Loucy (cell line): ENCODE measurements at regions not wholly inside any gene's neighbourhood (a gene's known extent, or its start where the extent isn't known, plus 50 kb on each side); places are given as distances from the start of the nearest gene placed in this dataset.

ENCODE experiments used
- H2AFZ ChIP-seq: fragments of 200-600 bp; sonication (generic); 2 replicates; pipeline ENCODE4 v1.6.0; 2016; ENCODE audit warnings: antibody characterized with exemption, mild to moderate bottlenecking, low read length, moderate library complexity
- H3F3A ChIP-seq: fragments of 200-600 bp; 2 replicates; pipeline ENCODE4 v1.6.0; 2016; ENCODE audit warnings: antibody characterized with exemption, low read depth, mild to moderate bottlenecking
- H3K27me3 ChIP-seq: fragments of 200-600 bp; sonication (generic); 2 replicates; pipeline ENCODE4 v1.6.1; 2014; ENCODE audit warnings: low read length, mild to moderate bottlenecking; ENCODE audit not compliant: insufficient read depth, poor library complexity, severe bottlenecking
- H3K36me3 ChIP-seq: fragments of 200-600 bp; sonication (generic); 2 replicates; pipeline ENCODE4 v1.6.1; 2016; ENCODE audit warnings: low read length; ENCODE audit not compliant: insufficient read depth
- H3K4me1 ChIP-seq: fragments of 200-600 bp; sonication (generic); 2 replicates; pipeline ENCODE4 v1.5.1; 2014; ENCODE audit warnings: low read length, mild to moderate bottlenecking; ENCODE audit not compliant: insufficient read depth, poor library complexity, severe bottlenecking
- H3K4me2 ChIP-seq: fragments of 200-600 bp; sonication (generic); 2 replicates; pipeline ENCODE4 v1.6.0; 2014; ENCODE audit warnings: antibody characterized with exemption, low read length, low read depth, mild to moderate bottlenecking; ENCODE audit not compliant: poor library complexity, severe bottlenecking
- H3K4me3 ChIP-seq: fragments of 200-600 bp; sonication (generic); 2 replicates; pipeline ENCODE4 v1.5.1; 2014; ENCODE audit warnings: low read length, mild to moderate bottlenecking, mixed read lengths; ENCODE audit not compliant: poor library complexity, severe bottlenecking
- H3K79me2 ChIP-seq: fragments of 200-600 bp; sonication (generic); 2 replicates; pipeline ENCODE4 v1.6.1; 2014; ENCODE audit warnings: low read length; ENCODE audit not compliant: insufficient read depth
- H3K9ac ChIP-seq: fragments of 200-600 bp; sonication (generic); 2 replicates; pipeline ENCODE4 v1.6.0; 2014; ENCODE audit warnings: mild to moderate bottlenecking, low read depth, low read length, moderate library complexity; ENCODE audit not compliant: poor library complexity, severe bottlenecking
- H3K9me2 ChIP-seq: fragments of 200-600 bp; sonication (generic); replicated peaks from 2 replicates; pipeline ENCODE4 v1.6.1; 2016; ENCODE audit warnings: low read depth, low read length, mixed read lengths
- H3K9me3 ChIP-seq: fragments of 200-600 bp; sonication (generic); 2 replicates; pipeline ENCODE4 v1.6.1; 2014; ENCODE audit warnings: mild to moderate bottlenecking, antibody characterized with exemption, low read length, low read depth; ENCODE audit not compliant: insufficient read depth
- H4K20me1 ChIP-seq: fragments of 200-600 bp; sonication (generic); 2 replicates; pipeline ENCODE4 v1.6.0; 2014; ENCODE audit warnings: antibody characterized with exemption, low read length, mild to moderate bottlenecking; ENCODE audit not compliant: insufficient read depth, poor library complexity, severe bottlenecking
- CTCF ChIP-seq: fragments of 200-600 bp; sonication (generic); conservative IDR thresholded peaks from 2 replicates; pipeline ENCODE4 v1.5.1; 2014; ENCODE audit warnings: mild to moderate bottlenecking, antibody characterized with exemption, low read length
- EZH2phosphoT487 ChIP-seq: fragments of 200-600 bp; IDR thresholded peaks from 2 replicates; pipeline ENCODE4 v1.6.1; 2018; ENCODE audit warnings: antibody characterized with exemption, mild to moderate bottlenecking, moderate library complexity, borderline replicate concordance

GRCh38 chr5:99926463-99926862, 608.7 kb upstream of the FAM174A start:
- no peaks in the 10 kb centered on the region for H4K20me1 ChIP-seq
- H3K27me3 ChIP-seq = no peaks in the 10 kb centered on the region
- no peaks in the 10 kb centered on the region for H3K9me2 ChIP-seq
- no peak overlapping the region for H3K4me2 ChIP-seq
- H3K36me3 ChIP-seq = no peaks in the 10 kb centered on the region
- no peak overlapping the region for H2AFZ ChIP-seq
- no peaks in the 10 kb centered on the region for H3K4me1 ChIP-seq
- TF ChIP-seq CTCF (no peak), EZH2phosphoT487 (no peak)
- H3K79me2 ChIP-seq = no peaks in the 10 kb centered on the region
- H3K9ac ChIP-seq = no peak overlapping the region
- H3K4me3 ChIP-seq = no peak overlapping the region
- no peaks in the 10 kb centered on the region for H3F3A ChIP-seq
- H3K9me3 ChIP-seq = no peaks in the 10 kb centered on the region

- TF ChIP-seq CTCF (no peak), EZH2phosphoT487 (no peak)
- H3K4me3 ChIP-seq = no peak overlapping the region
- H3F3A ChIP-seq = no peaks in the 10 kb centered on the region
- H3K36me3 ChIP-seq = no peaks in the 10 kb centered on the region
- no peaks in the 10 kb centered on the region for H3K9me2 ChIP-seq
- H3K9ac ChIP-seq = no peak overlapping the region
- H3K79me2 ChIP-seq = no peaks in the 10 kb centered on the region
- no peak overlapping the region for H3K4me2 ChIP-seq
- no peak overlapping the region for H2AFZ ChIP-seq
- no peaks in the 10 kb centered on the region for H3K9me3 ChIP-seq
- no peaks in the 10 kb centered on the region for H4K20me1 ChIP-seq
- no peaks in the 10 kb centered on the region for H3K27me3 ChIP-seq
- no peaks in the 10 kb centered on the region for H3K4me1 ChIP-seq
Measured at GRCh38 chr5:99922386-99922785, 612.8 kb upstream of the FAM174A start.

GRCh38 chr5:99911971-99912370, 623.2 kb upstream of the FAM174A start:
- TF ChIP-seq CTCF (no peak), EZH2phosphoT487 (no peak)
- H4K20me1 ChIP-seq = no peaks in the 10 kb centered on the region
- no peaks in the 10 kb centered on the region for H3K9me3 ChIP-seq

More at GRCh38 chr5:99911971-99912370, 623.2 kb upstream of the FAM174A start:
- Histone ChIP-seq H3K4me3 (no peak overlapping the region), H3K9ac (no peak overlapping the region), H3F3A (no peaks in the 10 kb centered on the region), H3K27me3 (no peaks in the 10 kb centered on the region), H3K36me3 (no peaks in the 10 kb centered on the region), H2AFZ (no peak overlapping the region), H3K4me2 (no peak overlapping the region), H3K4me1 (no peaks in the 10 kb centered on the region), H3K9me2 (no peaks in the 10 kb centered on the region), H3K79me2 (no peaks in the 10 kb centered on the region)
